ENCODE measurements at regions not wholly inside any gene's neighbourhood (a gene's known extent, or its start where the extent isn't known, plus 50 kb on each side); places are given as distances from the start of the nearest gene placed in this dataset.

GRCh38 chr3:119087799-119088198, 53.2 kb upstream of the IGSF11 start:
- TF ChIP-seq CTCF (IDR thresholded peaks at IDR 0.05) (no peak), POLR2A (IDR thresholded peaks at IDR 0.05) (no peak)

Measured in ovary (tissue), 3 donors.